GM18858 (cell line): ENCODE measurements at regions not wholly inside any gene's neighbourhood (a gene's known extent, or its start where the extent isn't known, plus 50 kb on each side); places are given as distances from the start of the nearest gene placed in this dataset.

Experiments used
- ATAC-seq: cut with Tn5 transposase; IDR thresholded peaks from one replicate; pipeline ENCODE4 v1.9.1; 2021; ENCODE audit not compliant: unreplicated experiment

GRCh38 chr3:109532257-109533216, 195.2 kb upstream of the DPPA4 start:
- no peak for ATAC-seq

DNA sequence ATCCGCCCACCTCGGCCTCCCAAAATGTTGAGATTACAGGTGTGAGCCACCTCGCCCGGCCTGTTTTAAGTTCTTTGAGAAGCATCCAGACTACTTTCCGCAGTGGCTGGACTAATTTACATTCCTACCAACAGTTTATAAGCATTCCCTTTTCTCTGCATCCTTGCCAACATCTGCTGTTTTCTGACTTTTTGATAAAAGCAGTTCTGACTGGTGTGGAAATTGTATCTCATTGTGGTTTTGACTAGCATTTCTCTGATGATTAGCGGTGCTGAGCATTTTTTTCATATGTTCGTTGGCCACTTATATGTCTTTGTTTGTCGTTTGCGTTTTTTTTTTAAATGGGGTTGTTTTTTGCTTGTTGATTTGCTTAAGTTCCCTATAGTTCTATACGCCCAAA, 208.4 kb upstream of the DPPA4 start:
- ATAC-seq = no peak

- no peak for ATAC-seq
These were observed 211.0 kb upstream of the DPPA4 start for GRCh38 chr3:109548192-109548938.

DNA sequence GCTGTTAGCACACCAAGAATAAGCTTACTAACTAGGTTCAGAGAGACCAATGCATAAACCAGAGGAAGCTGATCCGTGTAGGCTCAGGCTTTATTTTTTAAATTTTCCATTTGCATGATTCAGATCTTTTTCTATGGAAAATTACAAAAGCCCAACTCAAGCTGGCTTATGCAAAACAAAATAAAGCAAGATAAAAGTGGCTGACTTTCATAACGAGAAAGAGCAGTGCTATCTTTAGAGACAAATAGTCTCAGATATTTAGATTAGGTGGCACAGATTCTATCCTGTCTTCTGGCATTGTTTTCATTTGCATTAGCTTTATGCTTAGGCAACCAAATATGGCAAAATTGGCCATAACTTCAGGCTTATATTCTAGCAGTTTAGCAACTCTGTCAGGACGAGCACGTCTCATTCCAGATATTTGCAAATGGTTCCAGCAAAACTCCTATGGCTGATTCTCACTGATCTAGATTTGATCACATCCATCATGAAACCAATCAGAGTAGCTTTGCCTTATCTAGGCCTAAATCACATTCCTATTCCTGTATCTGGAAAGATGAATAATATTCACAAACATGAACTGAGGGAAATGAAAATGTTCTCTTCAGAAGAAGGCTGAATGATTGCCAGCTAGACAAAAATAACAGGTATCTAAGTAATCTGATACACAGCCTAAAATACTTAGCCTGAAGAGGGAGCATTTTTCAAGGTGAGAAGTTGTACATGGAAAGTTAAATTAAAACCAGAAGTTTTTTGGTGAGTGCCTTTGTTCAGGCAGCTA, 216.4 kb upstream of the DPPA4 start:
- ATAC-seq = no peak

DNA sequence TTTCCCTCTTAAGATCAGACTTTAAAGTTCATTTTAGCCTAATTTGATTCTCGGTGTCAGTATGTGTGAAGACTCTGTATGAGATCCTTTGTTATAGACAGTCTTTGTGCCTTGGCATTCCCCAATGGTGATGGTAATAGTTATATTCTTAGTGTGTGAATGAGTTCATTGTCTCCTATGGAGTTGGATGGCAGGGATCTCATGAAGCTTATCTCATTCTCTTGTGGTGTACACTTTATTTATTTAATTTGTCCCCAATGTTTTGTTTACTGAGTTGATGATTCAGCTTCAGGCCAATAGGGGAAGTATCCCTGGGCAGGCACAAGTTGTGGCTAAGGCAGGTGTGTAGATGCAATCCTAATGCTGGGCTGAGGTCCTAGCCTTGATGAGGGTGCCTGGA, 222.0 kb upstream of the DPPA4 start:
- ATAC-seq = no peak

- ATAC-seq = no peak
These were observed 225.8 kb upstream of the DPPA4 start for GRCh38 chr3:109563149-109563548.

DNA sequence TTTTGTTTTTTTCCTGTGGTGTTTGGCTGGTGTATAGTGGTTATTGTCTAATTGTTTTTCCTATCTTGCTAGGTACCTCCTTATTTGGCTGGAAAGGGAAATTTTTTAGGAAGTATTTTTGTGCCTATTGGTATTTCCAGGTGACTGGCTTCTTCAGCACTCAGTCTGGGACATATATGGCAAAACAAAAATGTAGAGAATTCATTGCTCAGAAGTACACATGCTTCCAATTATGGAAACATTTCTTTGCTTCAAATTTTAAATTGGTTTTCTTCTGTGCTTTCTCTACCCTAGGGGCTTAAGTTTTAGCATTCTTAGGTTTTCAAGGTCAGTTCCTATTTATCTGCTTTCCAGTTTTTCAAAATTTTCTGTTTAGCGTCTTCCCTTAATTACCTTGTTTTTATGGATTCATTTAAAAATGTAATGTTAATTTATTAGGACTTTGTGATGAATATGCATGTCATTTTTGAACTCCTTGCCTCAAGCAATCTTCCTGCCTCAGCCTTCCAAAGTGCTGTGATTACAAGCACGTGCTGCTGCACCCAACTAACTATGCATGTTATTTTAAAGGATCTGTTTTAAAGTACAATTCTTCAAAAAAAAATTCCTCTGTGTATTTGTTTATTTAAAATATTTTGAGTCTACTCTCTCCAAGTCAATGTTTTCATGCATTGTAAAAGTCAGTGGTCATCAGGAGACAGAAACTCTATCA, 231.9 kb upstream of the DPPA4 start:
- ATAC-seq = no peak

GRCh38 chr3:109570408-109570807, 233.1 kb upstream of the DPPA4 start:
- ATAC-seq = no peak

DNA sequence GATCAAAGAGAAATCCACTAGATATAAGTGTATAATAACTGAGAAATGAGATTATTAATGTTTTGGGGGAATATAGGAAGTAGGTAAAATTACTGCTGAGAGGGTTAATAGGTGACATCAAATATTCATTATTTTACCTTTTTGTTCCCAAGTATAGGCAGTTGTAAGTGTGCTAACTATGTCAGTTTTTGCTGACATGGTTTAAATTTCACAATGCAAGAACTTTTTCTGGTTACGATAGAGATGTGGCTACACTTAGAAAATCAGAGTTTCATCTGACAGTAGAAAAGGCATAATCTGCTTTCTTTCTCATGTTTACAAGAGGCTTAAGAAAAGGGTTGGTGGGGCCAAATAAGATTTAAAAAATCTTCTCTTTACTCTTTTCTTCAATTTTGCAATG, 235.0 kb upstream of the DPPA4 start:
- no peak for ATAC-seq

- ATAC-seq = no peak
These were observed 259.6 kb upstream of the DPPA4 start for GRCh38 chr3:109596991-109597390.

- no peak for ATAC-seq
These were observed 260.1 kb upstream of the DPPA4 start for GRCh38 chr3:109597444-109597843.

DNA sequence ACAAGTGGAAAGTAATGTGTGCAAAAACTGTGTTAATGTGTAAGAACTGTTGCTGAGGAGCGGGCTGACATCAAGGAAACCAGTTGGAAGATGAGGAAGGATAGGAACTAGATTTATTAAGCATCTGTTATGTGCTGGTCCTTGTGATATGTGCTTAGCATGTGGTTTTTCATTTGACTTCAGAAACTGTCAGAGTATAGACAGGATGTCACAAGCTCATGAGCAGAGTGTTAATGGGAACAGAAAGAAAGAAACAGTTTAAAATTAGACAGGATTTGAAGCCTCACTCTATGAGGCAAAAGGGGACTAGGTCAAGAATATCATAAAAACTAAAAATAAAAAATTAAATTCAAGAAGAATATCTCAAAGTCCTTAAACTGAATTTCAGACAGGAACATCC, 270.6 kb upstream of the DPPA4 start:
- no peak for ATAC-seq

GRCh38 chr3:109608574-109608973, 271.2 kb upstream of the DPPA4 start:
- no peak for ATAC-seq

GRCh38 chr3:109618766-109619378, 281.5 kb upstream of the DPPA4 start:
- ATAC-seq = no peak

DNA sequence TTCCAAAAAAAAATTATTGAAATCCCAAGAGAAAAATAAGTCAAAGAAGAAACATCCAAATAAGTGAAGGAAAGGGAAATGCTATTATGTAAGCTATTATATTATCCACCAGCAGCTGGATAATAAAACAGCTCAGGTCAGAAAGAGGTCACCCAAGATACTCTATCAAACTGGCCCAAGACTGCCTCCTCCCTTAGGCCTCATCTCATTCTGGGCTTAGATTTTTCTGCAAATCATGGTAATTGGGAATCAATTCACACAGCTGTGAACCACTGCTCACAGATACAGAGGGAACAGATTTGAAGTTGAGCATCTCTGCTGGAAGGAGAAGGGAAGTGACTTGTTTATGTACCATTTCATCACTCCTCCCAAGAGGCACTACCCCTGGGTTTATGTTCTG, 294.6 kb upstream of the DPPA4 start:
- ATAC-seq = no peak

GRCh38 chr3:109640146-109640652, 302.9 kb upstream of the DPPA4 start:
- ATAC-seq = no peak

- ATAC-seq = no peak
These were observed 304.7 kb upstream of the DPPA4 start for GRCh38 chr3:109642025-109642424.

GRCh38 chr3:109643590-109643989, 306.2 kb upstream of the DPPA4 start:
- no peak for ATAC-seq

- no peak for ATAC-seq
These were observed 307.0 kb upstream of the DPPA4 start for GRCh38 chr3:109644332-109644731.

DNA sequence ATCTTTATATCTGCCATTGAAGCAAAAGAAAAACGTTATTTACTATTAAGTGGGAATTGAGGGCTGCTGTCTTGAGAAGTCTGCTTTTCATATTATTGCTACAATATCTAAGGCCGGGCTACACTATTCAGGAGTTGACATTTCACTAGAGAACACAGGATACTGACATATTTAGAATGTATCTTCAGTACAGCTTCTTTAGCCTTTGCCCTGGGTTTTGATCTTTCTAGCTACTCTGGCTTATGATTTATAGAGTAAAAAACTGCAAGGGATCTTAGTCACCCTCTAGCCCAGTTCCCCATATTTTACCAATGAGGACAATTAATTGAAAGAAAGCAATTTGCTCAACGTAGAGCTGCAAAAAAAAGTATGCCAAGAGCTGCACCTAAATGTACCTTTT, 307.4 kb upstream of the DPPA4 start:
- no peak for ATAC-seq
